ENCODE measurements at regions not wholly inside any gene's neighbourhood (a gene's known extent, or its start where the extent isn't known, plus 50 kb on each side); places are given as distances from the start of the nearest gene placed in this dataset.

DNA sequence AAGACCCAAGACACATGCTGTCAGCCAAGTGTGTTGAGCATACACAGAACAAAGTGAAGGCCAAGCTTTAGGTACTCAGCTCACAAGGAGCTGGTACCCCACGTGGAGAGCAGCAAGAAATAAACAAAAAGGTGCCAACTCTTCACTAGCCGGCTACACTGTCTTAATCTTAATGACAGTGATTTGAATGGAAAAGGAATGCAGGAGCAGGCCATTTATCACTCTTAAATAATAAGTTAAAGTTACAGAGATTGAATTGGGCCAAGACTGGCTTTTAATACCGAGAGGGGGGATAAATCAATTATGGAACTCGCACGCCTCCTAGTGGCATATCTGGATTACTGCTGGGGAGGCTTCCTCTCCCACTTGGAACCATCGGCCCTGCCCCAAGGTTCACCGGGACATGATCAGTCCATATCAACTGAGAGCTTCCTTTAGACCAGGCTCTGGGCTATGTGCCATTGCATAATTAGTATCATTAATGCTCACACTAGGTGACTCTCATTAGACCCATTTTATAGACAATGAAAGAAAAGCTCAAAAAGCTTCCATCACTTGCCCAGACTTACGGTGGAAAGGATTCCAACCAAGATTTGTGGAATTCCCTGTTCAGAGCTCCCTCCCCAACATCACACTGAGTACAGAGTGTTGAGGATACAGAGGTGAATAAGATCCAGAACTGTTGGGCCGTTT is 94.0 kb downstream of the ACTL7B start:
- Mint-ChIP-seq H3K27me3 (ENCODE audit: insufficient read depth, unreplicated experiment) (no peaks in the 10 kb centered on the region), H3K36me3 (ENCODE audit: insufficient read depth, unreplicated experiment) (peaks cover 6% of the 10 kb centered on the region), H3K9me3 (ENCODE audit: unreplicated experiment) (no peaks in the 10 kb centered on the region), H3K27ac (ENCODE audit: low read depth, unreplicated experiment) (peak overlapping the region; percentile 31), H3K4me3 (ENCODE audit: unreplicated experiment) (no peak overlapping the region), H3K4me1 (ENCODE audit: insufficient read depth, unreplicated experiment) (peaks cover 18% of the 10 kb centered on the region)
- BruUV-seq (replicated peaks) = no TSS peak
- CTCF ChIA-PET = interaction anchor here (0.6 to 3.2 kb wide), 61 partner anchors 10 to 1591 kb away, joined by 3 to 24 read pairs (median 3); no protein-coding TSS in a partner anchor
- TF ChIP-seq, protein P1, sequence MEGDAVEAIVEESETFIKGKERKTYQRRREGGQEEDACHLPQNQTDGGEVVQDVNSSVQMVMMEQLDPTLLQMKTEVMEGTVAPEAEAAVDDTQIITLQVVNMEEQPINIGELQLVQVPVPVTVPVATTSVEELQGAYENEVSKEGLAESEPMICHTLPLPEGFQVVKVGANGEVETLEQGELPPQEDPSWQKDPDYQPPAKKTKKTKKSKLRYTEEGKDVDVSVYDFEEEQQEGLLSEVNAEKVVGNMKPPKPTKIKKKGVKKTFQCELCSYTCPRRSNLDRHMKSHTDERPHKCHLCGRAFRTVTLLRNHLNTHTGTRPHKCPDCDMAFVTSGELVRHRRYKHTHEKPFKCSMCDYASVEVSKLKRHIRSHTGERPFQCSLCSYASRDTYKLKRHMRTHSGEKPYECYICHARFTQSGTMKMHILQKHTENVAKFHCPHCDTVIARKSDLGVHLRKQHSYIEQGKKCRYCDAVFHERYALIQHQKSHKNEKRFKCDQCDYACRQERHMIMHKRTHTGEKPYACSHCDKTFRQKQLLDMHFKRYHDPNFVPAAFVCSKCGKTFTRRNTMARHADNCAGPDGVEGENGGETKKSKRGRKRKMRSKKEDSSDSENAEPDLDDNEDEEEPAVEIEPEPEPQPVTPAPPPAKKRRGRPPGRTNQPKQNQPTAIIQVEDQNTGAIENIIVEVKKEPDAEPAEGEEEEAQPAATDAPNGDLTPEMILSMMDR (IDR thresholded peaks at IDR 0.05; ENCODE audit: unreplicated experiment) = peak; percentile 89
- POLR2A ChIA-PET = interaction anchor here (0.6 to 2.1 kb wide), 7 partner anchors 13 to 1012 kb away, joined by 3 to 10 read pairs (median 3); no protein-coding TSS in a partner anchor
- intact Hi-C loops (cut with micrococcal nuclease) = loop anchor here (1.0 to 10.0 kb wide), 8 partner anchors 52 to 1340 kb away; partner anchors contain the start of gene KLF4
- DNase-seq (ENCODE audit: unreplicated experiment) = peak; percentile 71

DNA sequence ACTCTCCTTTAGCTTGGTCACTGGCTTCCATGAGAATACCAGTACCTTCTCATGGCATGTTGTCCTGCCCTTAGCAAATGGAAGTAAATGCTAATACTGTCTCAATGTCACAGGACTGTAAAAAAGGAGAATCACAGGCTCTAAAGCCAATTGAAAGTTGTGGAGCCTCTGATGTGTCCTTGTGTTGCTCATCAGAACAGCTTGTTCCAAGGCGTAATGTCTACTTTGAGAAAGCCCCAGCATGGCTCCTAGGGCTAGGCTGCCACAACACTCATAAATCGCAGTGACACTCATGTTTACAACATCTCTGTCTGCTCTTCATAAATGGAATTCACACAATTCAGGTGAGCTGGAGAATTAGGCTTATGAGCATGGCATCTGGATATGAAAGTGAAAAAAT is 94.9 kb downstream of the ACTL7B start:
- DNase-seq (ENCODE audit: unreplicated experiment) = no peak
- CTCF ChIA-PET = interaction anchor here (0.5 to 3.2 kb wide), 33 partner anchors 10 to 1586 kb away, joined by 3 to 24 read pairs (median 3); no protein-coding TSS in a partner anchor
- POLR2A ChIA-PET = interaction anchor here (0.6 to 2.1 kb wide), 7 partner anchors 111 to 1011 kb away, joined by 3 to 10 read pairs (median 3); no protein-coding TSS in a partner anchor
- H3K27me3 Mint-ChIP-seq (ENCODE audit: insufficient read depth, unreplicated experiment) = no peaks in the 10 kb centered on the region
- no TSS peak for BruUV-seq (replicated peaks)
- peak overlapping the region; percentile 49 for H3K27ac Mint-ChIP-seq (ENCODE audit: low read depth, unreplicated experiment)
- peaks cover 18% of the 10 kb centered on the region for H3K4me1 Mint-ChIP-seq (ENCODE audit: insufficient read depth, unreplicated experiment)
- peaks cover 6% of the 10 kb centered on the region for H3K36me3 Mint-ChIP-seq (ENCODE audit: insufficient read depth, unreplicated experiment)
- H3K4me3 Mint-ChIP-seq (ENCODE audit: unreplicated experiment) = no peak overlapping the region
- intact Hi-C loops (cut with micrococcal nuclease) = loop anchor here (1.0 to 10.0 kb wide), 7 partner anchors 89 to 1339 kb away; partner anchors contain the start of gene KLF4
- TF ChIP-seq, protein P1 (IDR thresholded peaks at IDR 0.05; ENCODE audit: unreplicated experiment) = no peak
- H3K9me3 Mint-ChIP-seq (ENCODE audit: unreplicated experiment) = no peaks in the 10 kb centered on the region

DNA sequence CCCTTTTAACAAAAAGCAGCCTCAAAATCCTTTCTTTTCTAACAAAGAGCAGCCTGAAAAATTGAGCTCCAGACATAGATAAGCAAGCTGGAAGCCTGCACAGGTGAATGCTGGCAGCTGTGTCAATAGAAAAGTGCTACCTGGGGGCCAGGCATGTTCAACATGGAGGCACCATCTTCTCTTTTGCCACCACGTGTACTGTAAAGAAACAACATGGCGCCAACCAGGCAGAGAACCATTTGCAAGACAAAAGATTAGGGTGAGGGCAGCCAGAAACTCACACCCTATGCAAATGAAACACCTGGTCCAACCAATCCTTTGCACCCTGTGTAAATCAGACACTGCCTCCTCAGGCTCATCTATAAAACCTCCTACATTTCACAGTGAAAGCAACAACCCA is 96.0 kb downstream of the ACTL7B start:
- Mint-ChIP-seq H3K4me1 (ENCODE audit: insufficient read depth, unreplicated experiment) (peaks cover 18% of the 10 kb centered on the region), H3K9me3 (ENCODE audit: unreplicated experiment) (no peaks in the 10 kb centered on the region), H3K36me3 (ENCODE audit: insufficient read depth, unreplicated experiment) (peaks cover 6% of the 10 kb centered on the region), H3K27ac (ENCODE audit: low read depth, unreplicated experiment) (no peak overlapping the region), H3K27me3 (ENCODE audit: insufficient read depth, unreplicated experiment) (no peaks in the 10 kb centered on the region), H3K4me3 (ENCODE audit: unreplicated experiment) (no peak overlapping the region)
- intact Hi-C loops (cut with micrococcal nuclease) = loop anchor here (2.0 to 10.0 kb wide), 4 partner anchors 88 to 1293 kb away; partner anchors contain the start of gene KLF4
- TF ChIP-seq, protein P1 (IDR thresholded peaks at IDR 0.05; ENCODE audit: unreplicated experiment) = no peak
- CTCF ChIA-PET = interaction anchor here (1.2 to 3.2 kb wide), 3 partner anchors 11 to 1278 kb away, joined by 6 to 13 read pairs (median 12); no protein-coding TSS in a partner anchor
- no peak for DNase-seq (ENCODE audit: unreplicated experiment)
- POLR2A ChIA-PET = interaction anchor here (1.1 kb wide), 1 partner anchor 124 kb away, joined by 3 read pairs; no protein-coding TSS in a partner anchor
- BruUV-seq (replicated peaks) = no TSS peak

DNA sequence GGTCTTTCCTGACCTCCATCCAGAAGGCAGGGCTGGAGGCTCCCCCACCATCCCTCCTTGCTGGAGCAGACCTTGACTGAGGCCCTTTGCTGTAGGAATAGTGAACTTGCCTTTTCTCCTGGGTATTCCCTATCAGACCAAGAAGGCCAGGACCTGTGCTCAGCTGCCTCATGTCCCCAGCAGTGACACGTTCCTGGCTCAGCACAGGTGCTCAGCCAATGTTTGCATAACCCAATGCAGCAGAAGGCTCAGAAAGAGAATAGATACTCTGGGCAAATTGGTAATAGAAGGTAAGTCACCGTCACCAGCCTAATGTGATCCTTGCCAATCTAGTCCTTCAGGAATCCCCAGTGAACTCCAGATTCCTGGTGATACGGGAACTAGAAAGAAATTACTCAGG is 96.4 kb downstream of the ACTL7B start:
- TF ChIP-seq, protein P1 (IDR thresholded peaks at IDR 0.05; ENCODE audit: unreplicated experiment) = no peak
- H3K27me3 Mint-ChIP-seq (ENCODE audit: insufficient read depth, unreplicated experiment) = no peaks in the 10 kb centered on the region
- peaks cover 18% of the 10 kb centered on the region for H3K4me1 Mint-ChIP-seq (ENCODE audit: insufficient read depth, unreplicated experiment)
- DNase-seq (ENCODE audit: unreplicated experiment) = no peak
- ChIA-PET POLR2A (interaction anchor here (1.1 kb wide), 1 partner anchor 124 kb away, joined by 3 read pairs; no protein-coding TSS in a partner anchor), CTCF (interaction anchor here (0.6 to 3.2 kb wide), 5 partner anchors 20 to 1278 kb away, joined by 3 to 13 read pairs (median 6); no protein-coding TSS in a partner anchor)
- peaks cover 7% of the 10 kb centered on the region for H3K36me3 Mint-ChIP-seq (ENCODE audit: insufficient read depth, unreplicated experiment)
- H3K27ac Mint-ChIP-seq (ENCODE audit: low read depth, unreplicated experiment) = no peak overlapping the region
- intact Hi-C loops (cut with micrococcal nuclease) = no loop called here
- peaks cover under 1% of the 10 kb centered on the region for H3K9me3 Mint-ChIP-seq (ENCODE audit: unreplicated experiment)
- H3K4me3 Mint-ChIP-seq (ENCODE audit: unreplicated experiment) = no peak overlapping the region
- BruUV-seq (replicated peaks) = no TSS peak
